Esophagus (tissue), 2 donors: ENCODE measurements at regions not wholly inside any gene's neighbourhood (a gene's known extent, or its start where the extent isn't known, plus 50 kb on each side); places are given as distances from the start of the nearest gene placed in this dataset.

ENCODE experiments used
- H3K27ac ChIP-seq, 2 donors: one replicate each; pipeline ENCODE4 v1.5.1; 2013; ENCODE audit warnings: low read depth in 2 of 2, mild to moderate bottlenecking in 2 of 2, inconsistent platforms in 1 of 2, low read length in 1 of 2, moderate library complexity in 1 of 2
- H3K27me3 ChIP-seq, 2 donors: one replicate each; pipeline ENCODE4 v1.6.1; 2013; ENCODE audit warnings: low read length in 2 of 2, control low read depth in 1 of 2, mild to moderate bottlenecking in 1 of 2; ENCODE audit not compliant: insufficient read depth in 2 of 2, control insufficient read depth in 1 of 2
- H3K36me3 ChIP-seq, 2 donors: one replicate each; pipeline ENCODE4 v1.6.1; 2013; ENCODE audit warnings: low read length in 1 of 2; ENCODE audit not compliant: control insufficient read depth in 2 of 2, insufficient read depth in 2 of 2
- H3K4me1 ChIP-seq, 2 donors: one replicate each; pipeline ENCODE4 v1.6.1; 2013; ENCODE audit warnings: low read length in 1 of 2; ENCODE audit not compliant: control insufficient read depth in 2 of 2, insufficient read depth in 2 of 2
- H3K4me3 ChIP-seq, 2 donors: one replicate each; pipeline ENCODE4 v1.5.1; 2013; ENCODE audit warnings: low read length in 2 of 2, mild to moderate bottlenecking in 2 of 2, low read depth in 1 of 2, moderate library complexity in 1 of 2
- H3K9me3 ChIP-seq, 2 donors: one replicate each; pipeline ENCODE4 v1.6.1; 2013; ENCODE audit warnings: mild to moderate bottlenecking in 2 of 2, low read depth in 1 of 2, low read length in 1 of 2, moderate library complexity in 1 of 2; ENCODE audit not compliant: control insufficient read depth in 2 of 2, insufficient read depth in 1 of 2
- WGBS, 2 donors: extraction: QIAGEN DNeasy Blood & Tissue Kit; methylation state at CpG; one replicate each; pipeline ENCODE4 v1.1.7; 2013; 5-methylcytosine and 5-hydroxymethylcytosine counted together
- donor health status: healthy with polysubstance abuse.
- donor health status: Bipolar disorder and iron deficiency.

DNA sequence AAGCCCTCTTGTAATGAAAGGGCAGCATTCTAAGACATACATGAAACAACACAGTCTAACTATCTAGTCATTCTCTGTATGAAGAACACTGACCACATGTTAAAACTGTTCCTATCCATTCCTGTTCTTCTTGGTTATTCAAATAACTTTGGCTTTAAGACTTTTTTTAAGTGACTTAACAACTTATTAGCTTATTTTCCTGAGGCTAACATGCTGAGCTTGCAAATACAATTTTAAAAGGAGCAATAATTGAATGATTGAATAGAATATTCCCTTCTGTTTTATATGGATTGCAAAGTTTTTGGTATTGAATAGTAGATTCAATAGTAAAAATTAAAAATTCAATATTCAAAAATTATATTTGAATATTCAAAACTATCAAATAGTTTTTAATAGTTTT, 92.3 kb downstream of the HTR5A start:
- no peaks in the 10 kb centered on the region for H3K36me3 ChIP-seq
- H3K9me3 ChIP-seq: no peaks in the 10 kb centered on the region
- no peak overlapping the region for H3K4me3 ChIP-seq
- H3K27ac ChIP-seq: no peak overlapping the region
- no peaks in the 10 kb centered on the region for H3K27me3 ChIP-seq
- H3K4me1 ChIP-seq: no peaks in the 10 kb centered on the region

DNA sequence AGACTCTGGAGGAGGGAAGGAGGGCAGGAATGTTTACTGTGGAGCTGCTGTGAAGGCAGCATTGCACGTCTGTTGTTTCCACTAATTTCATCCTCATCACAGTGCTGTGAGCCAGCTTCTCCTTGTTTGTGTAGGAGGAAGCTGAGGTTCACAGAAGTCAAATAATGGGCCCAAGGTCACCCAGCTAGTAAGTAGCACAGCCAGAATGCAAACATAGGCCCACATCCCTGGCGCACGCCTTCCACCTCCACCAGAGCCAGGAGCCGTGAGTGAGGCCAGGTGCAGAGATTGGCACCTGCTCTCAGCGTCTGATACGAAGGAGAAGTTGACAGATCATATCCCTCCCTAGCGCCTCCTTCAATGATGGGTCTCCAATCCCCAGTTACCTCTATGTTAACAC, 93.6 kb downstream of the HTR5A start:
- Histone ChIP-seq H3K27me3 (no peaks in the 10 kb centered on the region), H3K4me3 (no peak overlapping the region), H3K9me3 (no peaks in the 10 kb centered on the region), H3K27ac (no peak overlapping the region), H3K4me1 (no peaks in the 10 kb centered on the region), H3K36me3 (no peaks in the 10 kb centered on the region)
- 54 to 76% methylated on average over 7 of the region's 7 CpGs for WGBS, 2 donors

DNA sequence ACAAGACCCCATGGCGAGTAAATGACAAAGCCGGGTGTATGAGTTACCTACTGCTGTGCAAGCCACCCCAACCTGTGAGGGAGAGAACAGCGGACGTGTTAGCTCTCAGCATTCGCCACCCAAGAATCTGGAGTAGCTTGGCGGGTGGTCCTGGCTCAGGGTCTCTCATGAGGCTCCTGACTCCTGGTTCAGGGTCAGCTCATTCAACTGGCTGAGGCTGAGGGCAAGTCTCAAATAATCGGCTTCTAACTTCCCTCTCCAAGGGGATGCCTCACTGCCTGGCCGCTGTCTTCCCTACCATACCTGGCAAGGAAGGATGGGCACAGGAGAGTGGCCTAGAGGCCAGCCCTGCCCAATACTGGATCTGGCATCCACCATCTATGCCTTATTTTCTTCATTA, 94.2 kb downstream of the HTR5A start:
- H3K9me3 ChIP-seq: no peaks in the 10 kb centered on the region
- H3K36me3 ChIP-seq: no peaks in the 10 kb centered on the region
- 83 to 88% methylated on average over 8 of the region's 8 CpGs for WGBS, 2 donors
- no peaks in the 10 kb centered on the region for H3K27me3 ChIP-seq
- H3K4me1 ChIP-seq: no peaks in the 10 kb centered on the region
- H3K4me3 ChIP-seq: no peak overlapping the region
- no peak overlapping the region for H3K27ac ChIP-seq

DNA sequence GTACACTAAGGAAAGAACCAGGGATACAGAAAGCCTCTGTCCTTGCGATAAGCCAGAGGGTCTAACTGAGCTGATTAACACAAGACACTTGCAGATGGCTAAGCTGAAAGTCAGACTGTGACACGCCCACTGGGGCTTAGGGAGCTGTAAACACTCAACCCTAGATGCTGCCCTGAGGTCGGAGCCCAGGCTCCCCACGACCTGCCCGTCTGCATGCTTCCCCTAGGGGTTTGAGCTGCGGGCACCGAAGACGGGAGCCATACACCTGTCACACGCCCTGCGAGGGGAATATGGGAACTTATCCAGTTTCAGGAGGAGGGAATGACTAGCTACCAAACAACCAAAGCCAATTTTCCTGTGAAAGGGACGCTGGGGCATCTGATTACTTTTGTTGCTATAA, 96.0 kb downstream of the HTR5A start:
- H3K36me3 ChIP-seq: no peaks in the 10 kb centered on the region
- H3K4me1 ChIP-seq: no peaks in the 10 kb centered on the region
- no peaks in the 10 kb centered on the region for H3K9me3 ChIP-seq
- H3K27ac ChIP-seq: no peak overlapping the region
- 65 to 66% methylated on average over 11 of the region's 11 CpGs for WGBS, 2 donors
- H3K4me3 ChIP-seq: no peak overlapping the region
- no peaks in the 10 kb centered on the region for H3K27me3 ChIP-seq

DNA sequence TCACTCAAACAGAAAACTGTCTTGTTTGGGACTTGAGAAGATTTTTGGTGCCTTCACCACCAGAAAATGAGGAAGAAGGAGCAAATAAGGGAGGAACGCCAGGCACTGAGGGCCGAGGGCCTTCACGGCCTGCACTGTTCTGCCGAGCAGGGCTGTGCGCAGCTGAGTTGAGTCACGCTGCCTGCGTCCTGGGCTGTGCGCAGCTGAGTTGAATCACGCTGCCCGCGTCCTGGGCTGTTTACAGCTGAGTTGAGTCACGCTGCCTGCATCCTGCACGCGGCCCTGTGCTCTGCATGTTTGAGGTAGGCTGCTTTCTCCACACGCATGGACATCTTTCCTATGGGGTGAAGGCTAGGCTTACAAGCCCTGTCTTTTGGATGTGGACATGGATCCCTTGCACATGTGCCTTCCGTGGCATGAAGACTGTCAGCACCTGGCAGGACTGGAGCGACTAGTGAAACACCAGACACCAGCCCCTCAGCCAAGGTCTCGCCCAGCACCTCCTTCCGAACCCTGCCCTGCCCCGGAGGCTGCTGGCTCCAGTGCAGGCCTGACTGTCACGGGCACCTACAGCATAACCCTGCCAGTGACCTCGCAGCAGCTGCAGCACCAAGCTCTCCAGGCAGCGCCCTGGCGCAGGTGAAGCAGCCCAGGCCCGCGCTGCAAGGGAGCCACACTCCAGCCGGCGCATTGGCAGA, 96.7 kb downstream of the HTR5A start:
- 55 to 85% methylated on average over 28 of the region's 28 CpGs for WGBS, 2 donors
- no peaks in the 10 kb centered on the region for H3K36me3 ChIP-seq
- H3K4me1 ChIP-seq: no peaks in the 10 kb centered on the region
- no peaks in the 10 kb centered on the region for H3K9me3 ChIP-seq
- no peak overlapping the region for H3K4me3 ChIP-seq
- H3K27me3 ChIP-seq: no peaks in the 10 kb centered on the region
- H3K27ac ChIP-seq: no peak overlapping the region

DNA sequence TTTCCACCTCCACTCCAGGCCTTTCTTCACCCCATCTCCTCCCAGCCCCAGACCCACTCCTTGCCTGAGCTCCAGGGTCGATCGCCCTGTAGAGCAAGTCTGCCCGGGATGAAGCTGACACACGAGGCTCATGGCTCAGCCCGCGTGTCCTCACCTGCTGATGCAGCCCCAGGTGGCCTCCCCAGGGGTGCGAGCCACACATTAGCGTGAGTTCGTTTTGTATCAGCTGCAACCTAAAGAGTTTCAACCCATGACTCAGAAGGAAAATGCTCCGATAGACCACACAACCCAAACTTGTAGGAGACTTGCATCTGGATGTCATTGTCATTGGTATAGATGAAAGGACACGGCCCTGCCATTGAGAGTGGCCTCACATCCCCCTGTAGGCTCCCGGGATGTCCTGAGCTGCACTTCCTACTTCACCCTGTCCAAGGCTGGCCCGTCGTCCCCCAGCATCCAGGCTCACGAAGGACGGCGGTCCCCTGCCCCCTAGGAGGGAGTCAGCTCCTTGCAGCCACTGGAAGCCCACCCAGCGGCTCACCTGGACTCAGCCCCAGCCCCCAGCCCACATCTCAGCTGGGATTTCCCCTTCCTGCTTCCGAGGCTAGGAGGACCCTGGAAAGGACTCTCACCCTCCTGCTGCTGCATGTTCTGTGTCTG, 97.7 kb downstream of the HTR5A start:
- Histone ChIP-seq H3K4me1 (no peaks in the 10 kb centered on the region), H3K27me3 (no peaks in the 10 kb centered on the region), H3K36me3 (no peaks in the 10 kb centered on the region), H3K9me3 (no peaks in the 10 kb centered on the region), H3K4me3 (no peak overlapping the region), H3K27ac (no peak overlapping the region)
- 75 to 79% methylated on average over 19 of the region's 19 CpGs for WGBS, 2 donors

DNA sequence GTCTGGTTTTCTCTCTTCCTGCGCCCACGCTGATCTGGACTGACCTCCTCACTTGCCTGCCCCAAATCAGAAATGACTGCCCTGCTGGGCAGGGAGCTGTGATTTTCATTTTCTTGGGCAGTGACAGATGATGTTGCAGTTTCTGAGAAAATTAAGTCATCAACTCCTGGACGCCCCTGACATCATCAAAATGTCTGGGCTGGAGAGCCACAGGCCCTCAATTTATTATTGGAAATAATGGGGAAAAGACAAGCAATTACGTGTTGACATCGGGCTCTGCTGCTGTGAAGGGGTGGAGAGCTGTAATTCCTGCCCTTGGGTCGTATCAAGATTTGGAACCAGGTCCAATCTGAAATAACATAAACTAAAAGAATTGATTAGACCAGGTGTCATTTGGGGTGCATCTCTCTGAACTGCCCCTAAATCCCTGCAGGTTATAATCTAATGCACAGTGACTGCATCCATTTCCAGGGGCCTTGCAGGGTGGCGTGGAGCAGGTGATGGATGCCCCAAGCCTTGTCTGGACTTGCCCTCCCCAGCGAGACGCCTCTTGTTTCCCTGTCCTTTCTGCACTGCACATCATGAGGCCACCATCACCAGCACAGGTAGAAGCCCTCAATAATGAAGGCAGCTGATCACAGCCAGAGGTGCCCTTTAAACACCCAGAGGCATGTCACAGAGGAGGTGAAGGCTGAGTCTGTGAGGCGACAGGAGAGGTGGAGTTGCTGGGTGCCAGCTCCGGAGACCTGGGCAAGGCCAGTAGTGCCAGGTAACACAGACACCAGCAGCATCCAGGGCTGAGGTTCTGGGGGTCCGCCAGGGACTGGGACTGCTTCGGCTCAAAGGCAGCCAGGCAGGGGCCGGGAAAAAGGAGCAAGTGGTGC, 98.7 kb downstream of the HTR5A start:
- 70 to 79% methylated on average over 14 of the region's 14 CpGs for WGBS, 2 donors
- Histone ChIP-seq H3K36me3 (no peaks in the 10 kb centered on the region), H3K27ac (no peak overlapping the region), H3K4me1 (no peaks in the 10 kb centered on the region), H3K4me3 (no peak overlapping the region), H3K27me3 (no peaks in the 10 kb centered on the region), H3K9me3 (no peaks in the 10 kb centered on the region)

DNA sequence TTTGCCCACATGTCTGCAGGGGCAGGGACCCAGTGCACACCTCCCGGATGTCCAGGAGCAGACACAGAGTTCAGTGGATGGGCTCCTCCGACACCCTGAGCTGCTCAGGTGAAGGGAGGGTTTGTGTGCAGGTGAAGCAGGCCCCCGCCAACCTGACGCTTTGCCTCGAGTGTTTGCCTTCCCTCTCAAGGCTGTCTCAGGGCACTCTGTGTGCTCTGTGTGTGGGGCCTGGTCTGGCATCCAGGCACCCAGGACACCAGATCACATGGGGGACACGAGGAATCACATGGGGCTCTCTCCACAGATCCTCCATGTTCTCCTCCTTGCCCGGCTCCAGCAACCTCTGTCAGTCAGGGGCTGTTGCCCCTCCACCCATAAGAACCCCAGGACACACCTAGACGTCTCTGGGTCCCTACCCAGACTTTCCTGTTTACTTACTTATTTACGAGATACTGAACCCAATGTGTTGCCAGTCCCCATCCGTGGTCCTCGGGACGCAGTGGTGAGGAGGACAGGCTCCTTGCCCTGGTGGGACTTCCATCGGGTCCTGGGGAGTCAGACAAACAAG, 99.5 kb downstream of the HTR5A start:
- Histone ChIP-seq H3K4me1 (no peaks in the 10 kb centered on the region), H3K4me3 (no peak overlapping the region), H3K9me3 (no peaks in the 10 kb centered on the region), H3K36me3 (no peaks in the 10 kb centered on the region), H3K27me3 (no peaks in the 10 kb centered on the region), H3K27ac (no peak overlapping the region)
- 73 to 85% methylated on average over 13 of the region's 13 CpGs for WGBS, 2 donors

DNA sequence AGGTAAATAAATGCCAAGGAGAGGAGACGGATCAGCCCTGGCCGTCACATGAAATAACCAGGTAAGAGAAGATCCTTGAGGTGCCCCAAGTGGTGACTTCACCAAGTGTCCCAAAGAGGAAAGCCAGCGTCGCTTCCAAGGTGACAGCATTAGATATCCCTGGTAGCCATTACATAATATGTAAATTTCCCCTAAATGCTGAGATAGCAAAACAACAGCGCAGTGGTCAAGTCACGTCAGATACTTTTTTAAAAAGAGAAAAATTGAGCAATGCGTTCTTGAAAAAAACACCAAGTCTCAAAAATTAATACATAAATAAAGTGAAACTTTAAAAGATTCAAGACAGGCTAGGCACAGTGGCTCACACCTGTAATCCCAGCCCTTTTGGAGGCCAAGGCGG, 100.2 kb downstream of the HTR5A start:
- Histone ChIP-seq H3K36me3 (no peaks in the 10 kb centered on the region), H3K27me3 (no peaks in the 10 kb centered on the region), H3K27ac (no peak overlapping the region), H3K4me1 (no peaks in the 10 kb centered on the region), H3K9me3 (no peaks in the 10 kb centered on the region), H3K4me3 (no peak overlapping the region)
- WGBS, 2 donors: 77 to 85% methylated on average over 8 of the region's 8 CpGs
